ENCODE measurements at regions not wholly inside any gene's neighbourhood (a gene's known extent, or its start where the extent isn't known, plus 50 kb on each side); places are given as distances from the start of the nearest gene placed in this dataset.
"Not testable (repeated sequence)": the region's sequence is repeated elsewhere in the genome, so short reads cannot be mapped to it uniquely, and the experiment has no call there.

DNA sequence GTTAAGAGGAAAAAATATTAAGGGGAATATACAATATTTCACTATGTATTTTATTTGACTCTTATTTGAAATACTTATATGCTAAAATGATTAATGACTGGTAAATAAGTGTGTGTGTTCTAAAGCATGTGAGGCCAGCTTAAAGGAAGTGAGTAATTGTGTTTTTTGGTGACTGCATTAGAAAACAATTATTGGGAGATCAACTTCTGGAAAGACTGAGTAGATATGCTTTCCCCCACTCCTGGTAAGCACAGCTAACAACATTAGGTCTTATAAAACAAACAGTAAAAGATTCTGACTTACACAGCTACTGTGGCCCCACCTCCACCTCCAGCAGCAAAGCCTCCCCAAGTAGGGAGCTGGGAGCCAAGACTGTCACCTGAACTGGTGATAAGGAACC, 403.0 kb downstream of the SRGAP2C start:
- TF ChIP-seq CTCF (IDR thresholded peaks at IDR 0.05; ENCODE audit: low read depth, low read length, missing control alignments): no peak
- DNase-seq (ENCODE audit: low read depth): no peak
- H3K4me3 ChIP-seq (ENCODE audit: low read depth, low read length): no peak overlapping the region
- in situ Hi-C loops (cut with HindIII; ENCODE audit: low sequenced_read_pairs): no loop called here

GRCh38 chr1:121594096-121594495, 409.3 kb downstream of the SRGAP2C start:
- no peak for TF ChIP-seq CTCF (IDR thresholded peaks at IDR 0.05; ENCODE audit: low read depth, low read length, missing control alignments)
- DNase-seq (ENCODE audit: low read depth): no peak
- in situ Hi-C loops (cut with HindIII; ENCODE audit: low sequenced_read_pairs): no loop called here
- H3K4me3 ChIP-seq (ENCODE audit: low read depth, low read length): no peak overlapping the region

DNA sequence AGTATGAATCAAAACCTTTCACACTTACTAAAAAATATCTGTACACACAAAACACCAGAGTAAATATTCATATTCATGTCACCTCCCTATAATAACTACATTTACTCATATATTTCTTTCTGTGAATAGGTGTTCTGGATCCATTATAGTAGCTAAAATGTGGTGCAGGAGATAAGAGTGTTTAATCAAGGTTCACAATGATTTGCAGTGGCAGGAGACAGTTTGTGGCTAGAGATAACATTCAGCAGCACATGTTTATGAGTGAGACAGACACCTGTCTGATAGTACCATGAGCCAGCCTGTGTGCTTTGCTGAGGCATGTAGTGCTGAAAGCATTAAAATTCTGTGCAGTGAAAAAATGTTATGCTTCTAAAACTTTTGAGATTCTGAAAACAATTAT, 410.3 kb downstream of the SRGAP2C start:
- no peak for TF ChIP-seq CTCF (IDR thresholded peaks at IDR 0.05; ENCODE audit: low read depth, low read length, missing control alignments)
- in situ Hi-C loops (cut with HindIII; ENCODE audit: low sequenced_read_pairs): no loop called here
- no peak overlapping the region for H3K4me3 ChIP-seq (ENCODE audit: low read depth, low read length)
- DNase-seq (ENCODE audit: low read depth): no peak

DNA sequence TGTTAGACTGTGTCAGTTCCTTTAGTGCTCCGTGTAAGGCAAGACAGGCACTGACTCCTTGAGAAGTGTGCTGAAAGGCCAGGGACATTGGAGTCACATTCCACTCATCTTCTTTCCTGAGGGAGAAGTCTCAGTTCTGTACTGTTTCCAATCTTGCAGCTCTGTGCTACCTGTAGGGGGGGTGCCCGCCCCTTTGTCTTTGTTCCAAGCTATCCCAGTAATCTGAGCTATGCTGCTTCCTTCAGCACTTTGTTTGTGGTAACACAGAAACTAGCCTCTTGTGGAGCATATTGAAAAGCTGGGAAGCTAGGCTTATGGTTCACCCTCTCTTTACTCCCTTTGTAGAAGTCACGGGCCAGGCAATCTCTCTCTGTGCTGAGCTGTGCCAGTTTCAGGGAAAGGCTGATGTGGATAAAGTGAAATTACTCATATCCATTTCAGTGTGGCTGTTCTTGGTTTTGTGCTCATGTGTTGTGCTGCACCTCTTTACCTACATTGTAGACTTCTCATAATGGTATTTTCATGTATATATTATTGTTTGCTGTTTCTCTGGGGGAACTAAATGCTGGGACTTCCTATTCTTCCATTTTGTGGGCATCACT, 420.2 kb downstream of the SRGAP2C start:
- DNase-seq (ENCODE audit: low read depth); H3K4me3 ChIP-seq (ENCODE audit: low read depth, low read length); in situ Hi-C loops (cut with HindIII; ENCODE audit: low sequenced_read_pairs): not testable (repeated sequence)

DNA sequence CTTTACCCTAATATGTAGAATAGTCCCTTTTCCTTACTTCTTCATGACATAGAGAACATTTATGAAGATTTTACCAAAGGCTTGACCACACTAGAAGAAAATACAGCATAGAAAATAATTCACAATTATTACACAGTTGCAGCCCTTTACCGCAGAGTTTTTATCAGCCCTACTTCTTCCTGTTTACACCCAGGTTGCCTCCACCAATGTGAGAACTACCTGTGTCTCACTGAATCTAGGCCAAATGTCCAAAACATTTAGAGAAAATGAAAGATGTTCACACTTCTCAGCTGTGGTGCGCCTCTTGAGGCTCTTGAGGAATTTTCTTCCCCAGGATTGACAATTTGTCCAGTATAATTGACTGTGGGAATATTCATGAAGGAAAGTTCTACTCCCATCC, 422.7 kb downstream of the SRGAP2C start:
- H3K4me3 ChIP-seq (ENCODE audit: low read depth, low read length); in situ Hi-C loops (cut with HindIII; ENCODE audit: low sequenced_read_pairs); DNase-seq (ENCODE audit: low read depth): not testable (repeated sequence)
